HS-5 (cell line): ENCODE measurements at regions not wholly inside any gene's neighbourhood (a gene's known extent, or its start where the extent isn't known, plus 50 kb on each side); places are given as distances from the start of the nearest gene placed in this dataset.
"Not testable (repeated sequence)": the region's sequence is repeated elsewhere in the genome, so short reads cannot be mapped to it uniquely, and the experiment has no call there.

Source experiments
- DNase-seq: peaks from one replicate; pipeline ENCODE4 v3.0.0-alpha.2; 2012; ENCODE audit warnings: low read depth

DNA sequence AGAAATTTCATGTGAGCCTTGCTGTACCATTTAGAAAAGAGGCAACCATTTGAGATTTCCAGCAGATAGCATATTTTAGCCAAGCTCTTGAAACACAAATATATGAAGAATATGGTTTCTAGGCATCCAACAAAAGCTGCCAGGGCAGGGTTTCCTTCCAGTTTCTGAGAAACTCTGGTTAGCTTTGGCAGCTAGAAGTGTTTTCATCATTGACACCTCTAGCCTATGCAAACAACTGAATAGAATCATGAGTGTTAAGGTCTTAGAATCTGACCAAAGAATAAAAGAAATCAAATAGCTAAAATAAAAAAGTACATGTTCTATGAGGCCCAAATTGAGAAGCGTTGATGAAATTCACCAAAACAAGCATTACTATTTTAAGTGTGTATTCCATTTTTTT lies 188.1 kb downstream of the TMEM167A start:
- no peak for DNase-seq

DNA sequence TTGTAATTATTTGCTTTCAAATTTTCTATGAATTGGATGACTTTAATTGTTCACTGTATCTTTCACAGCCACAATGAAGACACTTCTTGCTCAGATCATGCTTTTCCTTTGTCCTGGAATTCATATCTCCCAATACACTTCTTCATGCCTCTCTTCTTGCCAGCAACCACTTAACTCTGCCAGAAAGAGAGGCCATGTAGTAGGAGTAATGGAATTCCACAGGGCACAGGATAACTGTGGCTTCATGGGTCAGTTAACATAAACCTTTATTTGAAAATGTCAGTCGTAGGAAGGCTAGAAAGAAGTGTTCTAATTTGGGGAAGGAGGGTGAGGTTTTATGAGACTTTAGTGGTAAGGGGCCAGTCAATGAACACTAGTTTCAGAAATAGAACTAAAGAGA lies 190.3 kb downstream of the TMEM167A start:
- no peak for DNase-seq

- DNase-seq, result no peak
Measured at GRCh38 chr5:82885627-82886389, 191.4 kb downstream of the TMEM167A start.

DNA sequence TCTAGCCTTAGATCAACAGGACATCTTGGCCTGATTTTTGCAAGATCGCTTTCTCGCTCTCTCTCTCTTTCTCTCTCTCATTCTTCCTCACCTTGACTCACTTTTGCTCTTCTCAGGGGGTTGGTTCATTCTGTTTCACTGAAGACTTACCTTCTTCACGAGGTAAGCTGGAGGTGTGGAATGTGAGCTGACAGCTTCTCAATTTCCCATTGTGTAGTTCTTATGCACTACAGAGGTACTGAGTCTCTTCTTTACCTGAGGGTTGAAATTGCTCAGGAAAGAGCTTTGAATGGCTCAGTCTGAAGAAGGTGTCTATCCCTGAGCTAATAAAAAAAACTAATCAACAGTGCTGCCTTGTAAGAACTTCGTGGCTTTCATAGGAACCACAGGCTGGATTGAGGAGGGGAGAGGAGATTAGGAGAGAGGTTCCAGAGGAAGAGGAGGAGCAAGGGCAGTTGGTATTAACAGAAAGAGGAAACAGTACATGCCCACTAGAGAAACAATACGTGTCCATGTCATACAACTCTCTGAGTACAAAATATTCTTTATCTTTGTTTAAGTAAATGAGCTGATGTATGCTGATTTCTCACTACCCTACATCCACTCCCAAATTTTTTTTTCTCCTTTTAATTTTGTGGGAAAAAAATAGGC lies 192.2 kb downstream of the TMEM167A start:
- DNase-seq, result no peak

- no peak for DNase-seq
Measured at GRCh38 chr5:82882316-82882715, 194.9 kb downstream of the TMEM167A start.

DNA sequence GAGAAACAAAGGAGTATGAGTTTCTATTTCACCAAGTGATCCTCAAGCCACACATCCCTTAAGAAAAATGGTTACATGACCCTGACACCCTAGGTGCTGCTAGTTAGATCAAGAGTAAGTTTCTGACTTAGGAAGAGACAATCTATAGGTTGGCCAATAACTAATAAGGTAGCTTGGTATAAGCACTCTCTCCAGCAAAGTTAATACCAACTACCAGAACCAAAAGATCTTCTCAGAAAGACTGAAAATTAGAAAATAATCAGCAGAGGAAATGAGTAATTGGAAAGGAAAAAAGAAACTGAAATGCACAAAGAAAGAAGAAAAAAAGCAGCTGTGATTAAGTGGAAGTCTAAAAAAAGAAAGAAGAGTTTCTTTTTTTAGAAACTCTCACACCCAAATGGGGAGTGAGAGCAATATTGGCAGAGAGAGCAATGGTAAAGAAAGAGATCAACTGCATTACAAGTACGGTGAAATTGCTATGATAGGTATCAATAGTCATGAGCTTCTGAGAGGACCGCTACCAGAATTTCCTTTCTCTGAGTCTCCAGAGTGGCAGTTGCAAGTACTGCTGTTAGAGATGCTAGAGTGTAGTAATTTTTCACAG lies 195.5 kb downstream of the TMEM167A start:
- DNase-seq, result no peak

GRCh38 chr5:82879089-82879488 lies 198.1 kb downstream of the TMEM167A start:
- DNase-seq, result no peak

GRCh38 chr5:82873452-82873851 lies 203.7 kb downstream of the TMEM167A start:
- no peak for DNase-seq

GRCh38 chr5:82872321-82873288 lies 204.6 kb downstream of the TMEM167A start:
- not testable (repeated sequence) for DNase-seq

DNA sequence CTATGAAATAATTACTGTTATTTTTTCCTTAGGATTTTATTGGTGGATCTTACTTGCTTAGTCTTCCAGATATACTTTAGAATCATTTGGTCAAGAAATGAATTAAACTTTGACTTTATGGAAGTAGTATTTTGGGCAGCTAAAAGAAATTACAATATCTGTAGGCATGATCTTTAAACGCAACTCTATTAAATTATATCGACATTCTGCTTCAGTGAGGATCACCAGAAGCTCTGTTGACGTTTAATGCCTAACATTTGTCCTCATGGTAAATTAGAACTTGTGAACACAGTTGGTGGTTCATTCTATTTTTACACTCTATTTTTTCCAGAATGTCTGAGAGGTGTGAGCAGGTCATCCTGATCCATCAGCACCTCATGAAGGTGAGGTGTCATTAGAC lies 211.6 kb downstream of the TMEM167A start:
- no peak for DNase-seq

DNA sequence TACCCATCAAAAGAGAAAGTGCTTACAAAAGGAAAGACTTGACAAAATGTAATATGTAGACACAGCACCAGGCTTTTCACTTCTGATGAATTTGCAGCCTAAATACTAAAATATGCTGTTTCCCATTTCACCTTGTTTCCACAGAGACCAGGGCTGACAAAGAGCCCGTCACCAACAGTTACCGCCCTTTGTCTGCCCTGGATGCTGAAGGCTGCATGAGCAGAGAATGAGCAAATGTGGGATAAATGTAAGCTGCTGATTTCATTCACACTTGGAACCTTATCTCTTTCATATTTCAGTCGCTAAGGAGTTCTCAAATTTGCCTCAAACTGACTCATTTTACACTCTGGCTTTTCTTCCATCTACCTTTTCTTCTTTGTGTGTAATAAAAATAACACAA lies 213.9 kb downstream of the TMEM167A start:
- no peak for DNase-seq

GRCh38 chr5:82862711-82863110 lies 214.5 kb downstream of the TMEM167A start:
- DNase-seq, result no peak

DNA sequence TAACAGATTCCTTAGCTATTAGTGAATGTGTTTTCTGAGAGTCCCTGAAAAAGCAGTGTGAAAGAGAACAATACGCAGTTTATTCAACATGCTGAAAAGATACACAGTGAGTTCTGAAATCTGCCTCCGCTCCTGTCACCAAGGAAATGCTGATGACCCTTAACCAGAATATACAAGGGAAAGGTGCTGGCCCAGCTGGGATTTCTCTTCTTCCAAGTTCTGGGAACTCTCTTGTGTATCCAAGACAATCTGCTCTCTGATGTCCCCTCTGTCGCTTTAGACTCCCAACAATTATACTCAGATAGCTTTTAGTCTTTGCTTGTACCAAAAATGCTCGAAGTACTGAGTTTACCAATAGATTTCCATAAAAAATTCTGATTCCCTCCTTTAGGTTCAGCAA lies 214.9 kb downstream of the TMEM167A start:
- no peak for DNase-seq

- DNase-seq, result no peak
Measured at GRCh38 chr5:82861701-82862100, 215.5 kb downstream of the TMEM167A start.

DNA sequence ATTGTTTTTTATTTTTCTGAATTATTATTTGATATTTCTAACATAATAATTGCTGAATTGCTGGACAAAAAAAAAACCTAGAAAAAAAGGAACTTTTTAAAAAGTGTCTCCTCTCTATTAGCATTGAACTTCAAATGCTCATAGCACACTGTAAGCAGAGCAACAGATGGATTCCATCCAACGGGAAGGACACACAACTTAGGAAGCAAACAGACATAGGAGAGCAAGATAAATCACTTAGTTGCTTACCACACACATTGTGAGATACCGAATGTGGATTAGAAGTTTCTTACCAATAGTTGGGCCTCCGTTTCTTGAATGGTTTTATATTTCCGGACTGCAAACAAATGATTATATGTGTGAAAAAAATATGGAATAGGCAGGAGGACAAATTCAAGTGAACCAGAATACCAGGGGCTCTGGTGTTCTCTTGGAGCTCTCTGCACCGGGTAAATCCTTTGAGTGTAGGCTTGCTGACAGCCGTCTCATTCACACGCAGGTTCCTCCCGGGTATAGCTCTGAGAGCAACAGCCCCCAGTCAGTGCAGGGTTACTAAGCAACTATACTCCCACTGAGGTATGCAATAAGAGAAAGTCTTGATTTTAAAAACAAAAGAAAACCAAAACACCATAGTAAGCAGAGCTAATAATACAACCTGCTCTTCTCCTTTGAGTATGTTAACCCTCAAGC lies 217.6 kb downstream of the TMEM167A start:
- DNase-seq, result no peak

DNA sequence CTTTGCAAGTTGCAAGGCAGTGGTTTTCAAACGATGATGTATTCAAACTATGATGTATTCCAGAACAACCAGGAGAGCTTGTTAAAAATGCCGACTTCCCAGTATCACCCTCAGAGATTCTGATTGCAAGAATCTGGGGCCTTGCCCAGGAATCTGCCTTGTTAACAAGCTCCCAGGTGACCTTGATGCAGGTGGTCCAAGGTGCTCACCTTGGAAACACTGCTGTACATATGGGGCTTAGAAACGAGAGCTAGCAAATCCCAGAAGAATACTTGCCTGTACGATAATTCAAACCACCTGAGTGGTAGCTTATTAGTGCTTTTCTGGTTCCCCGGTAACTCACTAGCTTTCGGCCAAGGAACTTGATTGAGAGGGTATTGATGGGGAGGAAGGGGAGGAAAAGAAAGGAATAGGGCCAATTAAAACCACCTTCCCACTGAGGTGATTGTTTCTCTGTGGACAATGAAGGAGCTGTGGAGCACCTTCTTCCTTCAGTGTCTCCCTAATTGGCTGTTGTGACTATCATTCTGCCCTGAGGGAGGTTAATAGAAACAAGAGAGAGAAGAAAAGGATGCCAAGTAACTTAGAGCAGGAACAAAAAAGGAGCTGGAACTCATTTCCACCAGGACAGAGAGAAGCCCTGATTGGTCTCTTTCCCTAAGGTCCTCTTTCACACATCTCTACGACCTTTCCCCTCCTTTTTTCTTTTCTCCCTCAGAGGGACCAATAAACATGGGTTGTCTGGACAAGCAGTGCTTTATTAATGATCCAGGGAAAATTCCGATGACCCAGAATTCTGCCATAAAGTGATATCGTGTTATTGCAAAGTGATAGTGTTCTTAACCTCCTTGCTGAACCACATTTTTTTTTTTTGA lies 218.8 kb downstream of the TMEM167A start:
- no peak for DNase-seq

- no peak for DNase-seq
Measured at GRCh38 chr5:82855893-82856550, 221.2 kb downstream of the TMEM167A start.

DNA sequence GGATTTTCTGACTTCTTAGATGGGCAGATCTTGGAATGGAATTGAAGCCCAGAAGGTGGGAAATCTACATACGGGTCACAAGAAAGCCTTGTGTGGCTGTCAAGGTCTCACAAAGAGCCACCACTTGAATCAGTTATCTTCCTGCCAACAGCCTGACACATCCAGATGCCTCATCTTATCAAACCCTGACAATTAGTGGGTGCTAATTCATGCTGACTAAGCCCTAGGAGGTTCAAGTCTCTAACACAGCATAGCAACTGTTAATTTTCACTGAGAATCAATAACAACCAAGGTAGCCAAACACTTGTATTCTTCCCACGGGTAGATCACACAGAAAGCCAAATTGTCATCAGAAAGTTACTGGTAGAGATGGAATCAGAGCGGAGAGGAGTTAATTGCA lies 222.2 kb downstream of the TMEM167A start:
- no peak for DNase-seq

GRCh38 chr5:82851471-82851870 lies 225.7 kb downstream of the TMEM167A start:
- DNase-seq, result no peak

DNA sequence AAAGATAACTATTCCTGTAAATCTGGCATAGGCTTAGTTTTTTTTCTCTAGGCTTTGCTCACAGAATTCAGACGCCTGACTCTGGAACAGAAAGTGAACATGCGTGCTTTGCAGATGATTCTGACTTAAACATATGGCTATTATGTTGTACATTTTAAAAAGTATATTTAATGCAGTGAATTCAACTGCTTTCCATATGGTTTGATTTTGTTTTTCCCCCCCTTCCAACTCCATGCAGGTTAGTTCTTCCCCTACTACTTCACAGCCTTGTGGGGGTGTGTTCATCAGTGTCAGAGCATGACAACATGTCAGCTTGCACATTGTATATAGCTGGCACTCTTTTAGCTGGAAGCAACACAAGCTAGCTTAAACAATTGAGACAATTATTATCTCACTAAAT lies 226.8 kb downstream of the TMEM167A start:
- DNase-seq, result no peak
